GM23248 (cell line): ENCODE measurements at regions not wholly inside any gene's neighbourhood (a gene's known extent, or its start where the extent isn't known, plus 50 kb on each side); places are given as distances from the start of the nearest gene placed in this dataset.

Experiments
- EZH2 ChIP-seq: fragments of 200-600 bp; sonication (generic); IDR thresholded peaks from 2 replicates; pipeline ENCODE4 v1.6.1; 2018; ENCODE audit warnings: antibody characterized with exemption, mild to moderate bottlenecking; ENCODE audit not compliant: insufficient read depth, poor library complexity, severe bottlenecking
- EZH2phosphoT487 ChIP-seq: fragments of 200-600 bp; sonication (generic); IDR thresholded peaks from 2 replicates; pipeline ENCODE4 v1.6.1; 2018; ENCODE audit warnings: antibody characterized with exemption, moderate library complexity, mild to moderate bottlenecking, low read depth; ENCODE audit not compliant: insufficient read depth

- TF ChIP-seq EZH2 (no peak), EZH2phosphoT487 (no peak)
These were observed 1323.8 kb upstream of the EYS start for GRCh38 chr6:67030861-67031260.
